ENCODE measurements at regions not wholly inside any gene's neighbourhood (a gene's known extent, or its start where the extent isn't known, plus 50 kb on each side); places are given as distances from the start of the nearest gene placed in this dataset.
"Not testable (repeated sequence)": the region's sequence is repeated elsewhere in the genome, so short reads cannot be mapped to it uniquely, and the experiment has no call there.

DNA sequence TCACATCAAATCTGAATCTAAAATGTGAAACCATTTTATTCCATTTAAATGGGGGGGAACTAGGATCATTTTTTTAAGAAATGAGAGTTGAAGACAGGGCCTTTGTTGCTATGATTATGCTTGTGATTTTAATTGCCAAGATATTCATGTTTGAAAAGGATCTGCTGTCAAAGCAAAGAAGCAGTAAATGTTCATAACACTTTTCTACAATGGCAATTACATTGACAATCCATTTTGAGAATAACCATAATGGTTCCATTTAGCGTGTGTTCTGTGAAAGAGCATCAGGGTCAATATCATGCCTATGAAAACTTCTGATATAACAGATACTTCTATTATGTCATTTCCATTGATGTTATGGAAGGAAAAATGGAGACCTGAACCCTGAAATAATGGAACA, 745.8 kb upstream of the SGO1 start:
- Mint-ChIP-seq H3K9me3 (peaks cover 21% of the 10 kb centered on the region), H3K4me1 (ENCODE audit: low read depth in 2 of 2) (no peaks in the 10 kb centered on the region), H3K36me3 (peaks cover 11% of the 10 kb centered on the region)

DNA sequence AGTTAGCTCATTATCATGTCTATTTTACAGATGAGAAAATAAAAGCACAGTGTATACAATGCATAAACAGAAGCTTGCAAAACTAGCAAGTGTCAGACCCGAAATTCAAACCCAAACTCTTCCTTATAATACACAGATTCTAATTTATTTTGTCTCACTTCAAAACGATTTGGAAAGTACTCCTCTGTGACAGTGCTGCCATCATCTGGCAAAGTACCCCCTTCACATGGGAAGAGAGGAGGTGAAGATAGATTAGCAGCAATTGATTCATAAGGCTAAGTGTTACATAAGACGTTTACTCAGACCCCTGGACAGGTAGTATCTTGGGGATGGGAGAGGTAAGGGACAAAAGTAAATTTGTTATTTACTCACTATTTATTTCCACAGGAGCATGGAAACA, 744.0 kb upstream of the SGO1 start:
- Mint-ChIP-seq H3K27me3 (no peaks in the 10 kb centered on the region), H3K4me1 (ENCODE audit: low read depth in 2 of 2) (no peaks in the 10 kb centered on the region), H3K36me3 (peaks cover 11% of the 10 kb centered on the region), H3K4me3 (no peak overlapping the region), H3K27ac (no peak overlapping the region), H3K9me3 (peaks cover 24% of the 10 kb centered on the region)
- DNase-seq (ENCODE audit: low spot score): no peak
- ATAC-seq: no peak

More for the DNA sequence above, 745.8 kb upstream of the SGO1 start:
- DNase-seq (ENCODE audit: low spot score) (no peak), ATAC-seq (no peak)
- no peaks in the 10 kb centered on the region for H3K27me3 Mint-ChIP-seq
- no peak overlapping the region for H3K4me3 Mint-ChIP-seq
- no peak overlapping the region for H3K27ac Mint-ChIP-seq

DNA sequence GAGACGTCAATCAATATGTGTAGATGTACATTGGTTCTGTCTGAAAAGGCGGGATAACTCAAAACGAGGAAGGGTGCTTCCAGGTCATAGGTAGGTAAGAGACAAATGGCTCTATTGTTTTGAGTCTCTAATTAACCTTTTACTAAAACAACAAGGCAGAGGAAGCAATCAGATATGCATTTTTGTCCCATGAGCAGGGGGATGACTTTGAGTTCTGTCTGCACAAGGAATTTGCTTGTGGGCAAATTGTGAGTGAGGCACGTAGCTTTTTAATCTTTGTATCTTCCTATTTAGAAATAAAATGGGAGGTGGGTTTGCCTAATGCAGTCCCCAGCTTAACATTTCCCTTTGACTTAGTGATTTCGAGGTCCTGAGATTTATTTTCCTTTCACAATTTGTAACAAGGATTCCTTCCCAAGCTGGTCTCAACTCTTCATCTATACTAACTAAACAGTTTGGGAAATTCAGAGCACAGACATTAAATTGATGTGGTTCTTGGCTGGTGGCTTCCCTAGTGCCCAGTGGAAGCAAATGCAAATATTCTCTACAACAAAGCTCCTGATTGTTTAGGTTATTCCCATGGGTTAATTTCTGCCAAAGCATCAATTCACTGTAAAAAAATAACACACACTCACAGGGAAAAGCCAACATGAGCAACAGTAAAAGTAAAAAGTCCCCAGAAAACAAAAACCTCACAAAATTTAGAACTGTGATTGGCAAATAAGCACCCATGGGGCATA, 738.8 kb upstream of the SGO1 start:
- Mint-ChIP-seq H3K4me1 (ENCODE audit: low read depth in 2 of 2) (no peaks in the 10 kb centered on the region), H3K27ac (no peak overlapping the region)

DNA sequence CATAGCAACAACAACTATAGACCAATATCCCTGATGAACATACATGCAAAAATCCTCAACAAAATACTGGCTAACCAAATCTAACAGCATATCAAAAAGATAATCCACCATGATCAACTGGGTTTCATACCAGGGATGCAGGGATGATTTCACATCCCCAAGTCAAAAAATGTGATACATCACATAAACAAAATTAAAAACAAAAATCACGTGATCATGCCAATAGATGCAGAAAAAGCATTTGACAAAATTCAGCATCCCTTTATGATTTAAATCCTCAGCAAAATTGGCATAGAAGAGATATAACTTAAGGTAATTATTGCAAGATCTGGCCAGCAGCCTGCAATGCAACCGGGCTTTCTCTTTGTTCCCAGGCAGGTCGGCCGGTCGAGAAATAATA, 735.1 kb upstream of the SGO1 start:
- H3K4me3 Mint-ChIP-seq; H3K27ac Mint-ChIP-seq; H3K4me1 Mint-ChIP-seq (ENCODE audit: low read depth in 2 of 2); DNase-seq (ENCODE audit: low spot score); H3K27me3 Mint-ChIP-seq; ATAC-seq: not testable (repeated sequence)
- Mint-ChIP-seq H3K9me3 (peaks cover 35% of the 10 kb centered on the region), H3K36me3 (peaks cover 16% of the 10 kb centered on the region)

More for the DNA sequence above, 738.8 kb upstream of the SGO1 start:
- H3K4me3 Mint-ChIP-seq: no peak overlapping the region
- peaks cover 14% of the 10 kb centered on the region for H3K36me3 Mint-ChIP-seq
- peaks cover 35% of the 10 kb centered on the region for H3K9me3 Mint-ChIP-seq
- no peaks in the 10 kb centered on the region for H3K27me3 Mint-ChIP-seq
- DNase-seq (ENCODE audit: low spot score) (no peak), ATAC-seq (no peak)

DNA sequence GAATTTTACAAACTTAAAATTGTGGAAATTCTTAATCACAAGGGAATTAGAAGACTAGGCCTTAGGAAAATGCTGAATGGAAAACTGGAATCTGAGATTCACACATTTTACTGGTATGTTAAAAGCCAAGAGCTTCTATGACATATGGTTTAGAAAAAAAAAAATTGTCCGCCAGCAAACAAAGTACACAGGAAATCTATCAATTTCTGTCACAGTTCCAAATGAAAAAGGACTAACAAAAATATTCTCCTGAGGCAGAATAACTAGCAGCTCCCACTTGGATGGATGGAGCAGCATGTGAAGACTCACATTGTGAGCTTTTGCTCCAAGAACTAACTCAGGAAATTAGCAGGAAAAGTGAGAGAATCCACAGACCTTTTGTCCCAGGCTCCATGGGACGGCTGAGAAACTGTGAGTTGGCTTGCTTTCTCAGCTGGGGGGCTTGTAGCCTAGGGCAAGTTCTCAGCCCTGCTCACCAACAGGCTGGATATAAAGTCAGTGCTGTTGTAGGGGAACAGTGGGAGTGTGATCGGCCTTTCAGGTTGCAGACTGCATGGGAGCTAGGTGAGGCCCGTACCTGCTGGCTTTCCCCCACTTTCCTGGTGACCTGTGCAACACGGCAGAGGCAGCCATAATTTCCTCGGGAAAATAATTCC, 731.1 kb upstream of the SGO1 start:
- ATAC-seq (no peak), DNase-seq (ENCODE audit: low spot score) (no peak)
- Mint-ChIP-seq H3K9me3 (peaks cover 21% of the 10 kb centered on the region), H3K4me1 (ENCODE audit: low read depth in 2 of 2) (no peaks in the 10 kb centered on the region), H3K27me3 (no peaks in the 10 kb centered on the region), H3K4me3 (no peak overlapping the region), H3K36me3 (peaks cover 18% of the 10 kb centered on the region), H3K27ac (no peak overlapping the region)

DNA sequence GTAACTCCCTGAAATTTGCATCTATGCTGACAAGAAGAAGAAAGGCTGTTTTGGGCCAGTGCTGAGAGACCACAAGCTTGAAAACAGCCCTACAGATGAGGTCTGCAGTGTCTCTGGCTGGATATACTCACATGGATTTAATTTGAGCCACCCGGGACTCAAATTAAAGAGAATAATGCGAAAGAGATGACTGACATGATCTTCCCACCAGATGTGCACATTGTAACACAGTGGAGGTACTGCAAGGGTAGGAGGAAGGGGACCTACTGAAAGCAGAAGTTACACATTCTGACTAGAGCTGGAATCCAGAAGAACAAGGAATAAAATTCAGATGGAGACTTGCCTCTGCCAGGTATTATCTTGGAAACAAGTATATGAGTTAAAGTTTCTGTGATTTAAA, 728.3 kb upstream of the SGO1 start:
- Mint-ChIP-seq H3K4me1 (ENCODE audit: low read depth in 2 of 2) (no peaks in the 10 kb centered on the region), H3K36me3 (peaks cover 11% of the 10 kb centered on the region), H3K27me3 (no peaks in the 10 kb centered on the region), H3K9me3 (peaks cover 18% of the 10 kb centered on the region), H3K27ac (no peak overlapping the region), H3K4me3 (no peak overlapping the region)
- no peak for ATAC-seq
- DNase-seq (ENCODE audit: low spot score): no peak

DNA sequence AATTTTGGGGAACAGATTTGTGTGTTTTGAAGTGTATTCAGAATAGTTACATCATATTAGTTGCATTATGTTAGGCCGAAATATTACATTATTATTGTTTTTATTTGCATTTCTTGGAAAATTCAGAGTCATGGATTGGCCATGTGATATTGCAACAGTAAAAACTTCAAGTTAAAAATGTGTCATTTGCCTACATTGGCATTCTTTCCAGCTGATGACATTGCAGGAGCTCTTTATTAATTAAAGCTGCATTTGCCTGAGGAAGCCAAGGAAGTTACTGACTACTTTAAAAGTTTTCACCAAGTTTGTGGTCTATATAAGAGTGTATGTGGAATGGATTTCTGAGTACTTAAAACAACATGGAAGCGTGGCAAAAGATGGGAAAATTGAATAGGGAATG, 726.4 kb upstream of the SGO1 start:
- H3K36me3 Mint-ChIP-seq: peaks cover 6% of the 10 kb centered on the region
- ATAC-seq: no peak
- no peak overlapping the region for H3K4me3 Mint-ChIP-seq
- no peak overlapping the region for H3K27ac Mint-ChIP-seq
- no peaks in the 10 kb centered on the region for H3K4me1 Mint-ChIP-seq (ENCODE audit: low read depth in 2 of 2)
- H3K27me3 Mint-ChIP-seq: no peaks in the 10 kb centered on the region
- peaks cover 16% of the 10 kb centered on the region for H3K9me3 Mint-ChIP-seq
- DNase-seq (ENCODE audit: low spot score): no peak

DNA sequence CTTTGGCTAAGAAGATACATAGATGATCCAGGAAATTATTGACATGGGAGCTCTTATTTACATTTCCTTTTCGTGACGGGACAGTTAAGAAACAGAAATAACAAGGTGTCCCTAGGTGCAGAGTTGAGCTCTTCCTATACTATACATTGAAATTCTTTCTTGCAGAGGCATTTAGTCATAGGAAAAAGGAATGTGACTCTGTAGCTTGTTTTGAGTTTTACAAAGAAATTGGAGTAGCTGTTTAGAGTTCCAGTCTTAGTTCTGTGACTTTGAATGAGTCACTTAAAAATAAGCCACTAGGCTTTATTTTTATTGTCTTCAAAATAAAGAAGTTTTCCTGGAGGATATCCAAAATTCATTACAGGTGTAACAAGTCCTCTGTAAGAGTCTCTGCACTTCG, 723.5 kb upstream of the SGO1 start:
- H3K27me3 Mint-ChIP-seq: no peaks in the 10 kb centered on the region
- H3K4me1 Mint-ChIP-seq (ENCODE audit: low read depth in 2 of 2): no peaks in the 10 kb centered on the region
- DNase-seq (ENCODE audit: low spot score) (no peak), ATAC-seq (no peak)
- H3K9me3 Mint-ChIP-seq: peaks cover 14% of the 10 kb centered on the region
- no peak overlapping the region for H3K4me3 Mint-ChIP-seq
- no peaks in the 10 kb centered on the region for H3K36me3 Mint-ChIP-seq
- H3K27ac Mint-ChIP-seq: no peak overlapping the region

DNA sequence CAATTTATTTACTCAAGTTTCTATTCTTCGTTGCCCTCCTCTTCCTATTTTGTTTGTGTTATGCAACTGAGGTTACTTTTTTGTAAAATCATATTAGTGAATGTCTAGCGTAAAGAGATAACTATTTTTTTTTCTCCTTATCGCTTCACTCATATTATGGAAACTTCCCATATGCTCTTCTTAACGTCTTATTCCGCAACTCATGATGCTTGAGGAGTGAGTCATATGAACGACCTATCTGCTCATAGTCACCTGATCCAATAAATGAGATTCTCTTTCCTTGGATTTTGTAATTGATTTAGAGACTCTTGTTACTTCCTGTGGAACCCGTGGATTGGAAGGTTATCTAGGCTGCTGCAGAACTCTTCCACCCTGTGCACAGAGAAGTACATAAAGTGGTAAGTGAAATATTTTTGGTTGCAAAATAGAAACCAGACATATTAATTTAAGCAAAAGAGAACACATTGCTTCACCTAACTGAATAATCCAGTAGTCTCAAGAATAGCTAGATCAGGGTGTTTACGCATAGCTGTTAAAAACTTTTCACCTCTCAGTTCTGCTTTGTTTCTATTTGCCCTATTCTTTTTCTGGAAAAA, 719.3 kb upstream of the SGO1 start:
- Mint-ChIP-seq H3K9me3 (peaks cover 31% of the 10 kb centered on the region), H3K27me3 (no peaks in the 10 kb centered on the region), H3K4me3 (no peak overlapping the region), H3K27ac (no peak overlapping the region), H3K4me1 (ENCODE audit: low read depth in 2 of 2) (no peaks in the 10 kb centered on the region), H3K36me3 (no peaks in the 10 kb centered on the region)
- ATAC-seq (no peak), DNase-seq (ENCODE audit: low spot score) (no peak)

DNA sequence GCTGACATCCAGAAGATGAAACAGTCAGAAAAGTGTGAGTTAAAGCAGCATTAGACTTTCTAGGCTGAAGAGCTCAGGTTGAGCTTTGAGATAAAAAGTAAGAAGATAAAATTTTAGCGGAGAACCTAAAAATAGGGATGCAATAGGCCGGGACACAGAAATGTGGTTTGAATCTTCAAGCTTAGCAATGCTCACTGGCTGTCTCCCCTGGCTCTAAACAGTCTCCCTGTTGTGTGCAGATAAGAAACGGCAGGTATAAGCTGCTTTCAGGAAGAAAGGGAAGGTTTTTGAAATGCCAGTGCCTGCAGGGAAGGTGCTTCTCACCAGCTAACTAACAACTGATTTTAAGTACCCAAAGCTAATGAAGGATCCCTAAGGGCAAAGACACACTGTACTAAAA, 718.7 kb upstream of the SGO1 start:
- Mint-ChIP-seq H3K9me3 (peaks cover 26% of the 10 kb centered on the region), H3K27me3 (no peaks in the 10 kb centered on the region), H3K36me3 (no peaks in the 10 kb centered on the region), H3K4me3 (no peak overlapping the region), H3K27ac (no peak overlapping the region), H3K4me1 (ENCODE audit: low read depth in 2 of 2) (no peaks in the 10 kb centered on the region)
- no peak for ATAC-seq
- DNase-seq (ENCODE audit: low spot score): no peak

DNA sequence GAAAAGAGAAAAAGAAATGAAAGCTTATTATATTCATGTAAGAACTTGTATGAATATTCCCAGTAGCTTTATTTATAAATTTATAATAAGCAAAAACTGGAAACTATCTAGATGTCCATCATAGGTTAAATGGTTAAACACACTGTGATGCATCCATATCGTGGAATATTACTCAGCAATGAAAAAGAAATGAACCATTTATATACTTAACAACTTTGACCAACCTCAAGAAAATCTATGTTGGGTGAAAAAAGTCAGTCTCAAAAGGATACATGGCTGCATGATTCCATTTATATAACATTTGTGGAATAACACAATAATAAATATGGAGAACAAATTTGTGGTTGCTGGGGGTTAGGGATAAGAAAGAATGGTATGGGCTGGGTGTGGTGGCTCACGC, 713.0 kb upstream of the SGO1 start:
- H3K9me3 Mint-ChIP-seq: peaks cover 25% of the 10 kb centered on the region
- no peak overlapping the region for H3K27ac Mint-ChIP-seq

DNA sequence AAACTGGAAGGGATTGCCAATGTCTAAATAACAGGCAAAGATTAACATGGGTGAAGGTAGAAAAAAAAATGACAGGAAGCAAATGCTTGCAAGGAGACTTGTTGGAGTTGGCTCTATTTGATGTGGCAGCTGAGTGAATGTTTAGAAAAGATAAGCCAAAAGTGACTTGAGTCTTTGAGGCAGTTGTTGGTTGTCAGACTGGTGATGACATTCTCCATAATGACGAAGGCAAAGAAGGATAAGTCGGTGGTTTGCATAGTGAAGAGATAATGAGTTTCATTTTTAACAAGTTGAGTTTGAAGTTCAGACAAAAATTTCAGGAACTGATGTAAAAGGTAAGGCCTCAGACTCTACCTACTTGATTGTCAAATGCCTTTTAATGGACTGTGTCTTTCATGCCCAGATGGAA, 704.1 kb upstream of the SGO1 start:
- H3K9me3 Mint-ChIP-seq: peaks cover 27% of the 10 kb centered on the region
- no peak for DNase-seq (ENCODE audit: low spot score)
- H3K27ac Mint-ChIP-seq: no peak overlapping the region
- H3K36me3 Mint-ChIP-seq: peaks cover 7% of the 10 kb centered on the region
- H3K27me3 Mint-ChIP-seq: no peaks in the 10 kb centered on the region
- ATAC-seq: no peak
- H3K4me1 Mint-ChIP-seq (ENCODE audit: low read depth in 2 of 2): no peaks in the 10 kb centered on the region
- H3K4me3 Mint-ChIP-seq: no peak overlapping the region

More for the DNA sequence above, 713.0 kb upstream of the SGO1 start:
- DNase-seq (ENCODE audit: low spot score): no peak
- Mint-ChIP-seq H3K27me3 (no peaks in the 10 kb centered on the region), H3K4me1 (ENCODE audit: low read depth in 2 of 2) (no peaks in the 10 kb centered on the region), H3K36me3 (peaks cover 9% of the 10 kb centered on the region), H3K4me3 (no peak overlapping the region)
- no peak for ATAC-seq

DNA sequence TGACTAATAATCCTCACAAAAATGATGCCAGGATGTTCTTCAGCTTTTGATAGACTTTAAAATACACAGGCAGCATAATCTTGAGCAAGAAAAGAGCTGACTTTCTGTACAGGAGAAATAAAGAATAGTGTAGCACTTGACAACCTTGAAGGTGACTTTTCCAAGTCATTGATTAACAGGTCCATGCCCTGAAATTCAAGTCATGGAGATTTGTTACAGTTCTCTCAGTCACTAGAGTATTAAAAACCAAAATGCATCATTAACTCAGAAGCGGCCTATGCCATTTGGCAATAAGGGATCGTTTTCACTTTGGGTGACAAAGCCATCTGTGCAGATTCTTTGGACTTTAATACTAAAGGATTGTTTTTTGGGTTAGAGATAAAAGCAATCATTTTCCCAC, 692.7 kb upstream of the SGO1 start:
- Mint-ChIP-seq H3K4me1 (ENCODE audit: low read depth in 2 of 2) (no peaks in the 10 kb centered on the region), H3K4me3 (no peak overlapping the region), H3K9me3 (peaks cover 23% of the 10 kb centered on the region), H3K27me3 (no peaks in the 10 kb centered on the region), H3K27ac (no peak overlapping the region), H3K36me3 (peaks cover 5% of the 10 kb centered on the region)
- DNase-seq (ENCODE audit: low spot score): no peak
- ATAC-seq: no peak

DNA sequence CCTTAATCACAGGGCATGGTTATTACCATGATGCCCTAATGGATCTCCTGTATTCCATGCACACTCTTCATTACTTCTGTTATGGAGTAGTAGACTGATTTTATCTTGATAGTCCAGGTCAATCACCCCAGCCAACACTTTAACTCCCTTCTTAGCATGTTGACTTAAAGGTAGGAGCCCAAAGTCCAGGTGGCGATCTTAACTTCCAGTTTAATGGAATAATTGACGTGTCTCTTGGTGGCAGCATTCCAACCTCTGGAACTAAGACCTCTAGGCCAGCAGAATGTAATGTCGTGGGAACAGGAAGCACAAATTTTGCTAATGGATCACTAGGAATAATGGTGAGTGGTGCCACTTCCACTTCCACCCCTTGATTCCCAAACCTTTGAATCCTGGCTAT, 687.2 kb upstream of the SGO1 start:
- peaks cover 27% of the 10 kb centered on the region for H3K9me3 Mint-ChIP-seq
- H3K4me3 Mint-ChIP-seq: no peak overlapping the region
- H3K27me3 Mint-ChIP-seq: no peaks in the 10 kb centered on the region
- H3K27ac Mint-ChIP-seq: no peak overlapping the region
- H3K4me1 Mint-ChIP-seq (ENCODE audit: low read depth in 2 of 2): no peaks in the 10 kb centered on the region
- no peak for ATAC-seq
- DNase-seq (ENCODE audit: low spot score): no peak
- no peaks in the 10 kb centered on the region for H3K36me3 Mint-ChIP-seq
